ENCODE measurements at regions not wholly inside any gene's neighbourhood (a gene's known extent, or its start where the extent isn't known, plus 50 kb on each side); places are given as distances from the start of the nearest gene placed in this dataset.
"Not testable (repeated sequence)": the region's sequence is repeated elsewhere in the genome, so short reads cannot be mapped to it uniquely, and the experiment has no call there.

- no peak for DNase-seq
These were observed 911.6 kb downstream of the TDRD15 start for GRCh38 chr2:22035361-22035830.

GRCh38 chr2:22037274-22037673 lies 913.5 kb downstream of the TDRD15 start:
- DNase-seq, result no peak

GRCh38 chr2:22043784-22044183 lies 920.0 kb downstream of the TDRD15 start:
- no peak for DNase-seq

GRCh38 chr2:22055784-22056620 lies 932.2 kb downstream of the TDRD15 start:
- DNase-seq, result no peak

GRCh38 chr2:22056621-22057132 lies 932.9 kb downstream of the TDRD15 start:
- no peak for DNase-seq

- no peak for DNase-seq
These were observed 938.9 kb downstream of the TDRD15 start for GRCh38 chr2:22062679-22063078.

- no peak for DNase-seq
These were observed 952.7 kb downstream of the TDRD15 start for GRCh38 chr2:22076454-22076853.

GRCh38 chr2:22078701-22079100 lies 954.9 kb downstream of the TDRD15 start:
- no peak for DNase-seq

GRCh38 chr2:22079583-22079982 lies 955.8 kb downstream of the TDRD15 start:
- no peak for DNase-seq

GRCh38 chr2:22086726-22087125 lies 963.0 kb downstream of the TDRD15 start:
- no peak for DNase-seq

- not testable (repeated sequence) for DNase-seq
These were observed 979.8 kb downstream of the TDRD15 start for GRCh38 chr2:22103617-22104016.

GRCh38 chr2:22110244-22110651 lies 986.5 kb downstream of the TDRD15 start:
- no peak for DNase-seq

GRCh38 chr2:22124003-22124402 lies 1000.2 kb downstream of the TDRD15 start:
- DNase-seq, result no peak

- DNase-seq, result no peak
These were observed 1002.3 kb downstream of the TDRD15 start for GRCh38 chr2:22126106-22126505.

GRCh38 chr2:22126978-22127377 lies 1003.2 kb downstream of the TDRD15 start:
- no peak for DNase-seq

GRCh38 chr2:22134421-22134820 lies 1010.7 kb downstream of the TDRD15 start:
- no peak for DNase-seq

- DNase-seq, result no peak
These were observed 1012.7 kb downstream of the TDRD15 start for GRCh38 chr2:22136446-22136845.

- DNase-seq, result no peak
These were observed 1020.1 kb downstream of the TDRD15 start for GRCh38 chr2:22143840-22144239.

- DNase-seq, result no peak
These were observed 1030.3 kb downstream of the TDRD15 start for GRCh38 chr2:22153931-22154613.

GRCh38 chr2:22156661-22157060 lies 1032.9 kb downstream of the TDRD15 start:
- DNase-seq, result not testable (repeated sequence)

- DNase-seq, result no peak
These were observed 1043.5 kb downstream of the TDRD15 start for GRCh38 chr2:22167256-22167655.

GRCh38 chr2:22175003-22175402 lies 1051.2 kb downstream of the TDRD15 start:
- DNase-seq, result no peak

GRCh38 chr2:22185251-22185650 lies 1061.5 kb downstream of the TDRD15 start:
- DNase-seq, result no peak

- DNase-seq, result not testable (repeated sequence)
These were observed 1062.6 kb downstream of the TDRD15 start for GRCh38 chr2:22186261-22186828.
